ENCODE measurements at regions not wholly inside any gene's neighbourhood (a gene's known extent, or its start where the extent isn't known, plus 50 kb on each side); places are given as distances from the start of the nearest gene placed in this dataset.
"Not testable (repeated sequence)": the region's sequence is repeated elsewhere in the genome, so short reads cannot be mapped to it uniquely, and the experiment has no call there.

DNA sequence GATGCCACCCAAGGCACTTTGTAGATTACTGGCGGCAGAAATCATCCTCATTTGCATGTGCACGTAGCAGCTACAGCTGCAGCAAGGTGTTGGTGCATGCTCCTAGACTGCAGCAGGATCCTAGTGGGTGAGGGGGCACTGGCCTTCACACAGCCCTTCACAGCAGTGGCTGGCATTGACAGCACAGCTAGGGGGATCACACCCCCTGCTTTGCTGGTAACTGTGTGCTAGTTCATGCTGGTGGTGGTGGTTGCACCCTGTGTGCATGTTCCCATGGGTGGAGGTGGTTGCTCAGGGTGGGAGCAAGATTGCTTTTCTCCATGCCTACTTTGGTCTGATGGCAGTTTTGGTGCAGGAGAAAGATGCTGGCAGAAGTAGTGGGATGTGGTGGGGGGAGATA lies 1695.1 kb upstream of the CDH6 start:
- Histone ChIP-seq H3K4me1 (ENCODE audit: control insufficient read depth in 3 of 3, insufficient read depth in 3 of 3, low read length in 3 of 3) (no peaks in the 10 kb centered on the region), H3K9ac (ENCODE audit: low read depth in 1 of 3, low read length in 3 of 3) (no peak overlapping the region), H3K36me3 (ENCODE audit: control insufficient read depth in 3 of 3, insufficient read depth in 3 of 3, low read length in 3 of 3) (no peaks in the 10 kb centered on the region), H3K27ac (ENCODE audit: low read depth, low read length) (no peak overlapping the region), H3K9me3 (ENCODE audit: control insufficient read depth in 3 of 3, low read length in 3 of 3) (peaks cover 4 to 5% (median 4%) of the 10 kb centered on the region in 3 donors), H3K27me3 (ENCODE audit: control insufficient read depth in 3 of 3, insufficient read depth in 3 of 3, low read length in 3 of 3) (no peaks in the 10 kb centered on the region), H3K4me3 (ENCODE audit: low read length in 3 of 3) (no peak overlapping the region)

DNA sequence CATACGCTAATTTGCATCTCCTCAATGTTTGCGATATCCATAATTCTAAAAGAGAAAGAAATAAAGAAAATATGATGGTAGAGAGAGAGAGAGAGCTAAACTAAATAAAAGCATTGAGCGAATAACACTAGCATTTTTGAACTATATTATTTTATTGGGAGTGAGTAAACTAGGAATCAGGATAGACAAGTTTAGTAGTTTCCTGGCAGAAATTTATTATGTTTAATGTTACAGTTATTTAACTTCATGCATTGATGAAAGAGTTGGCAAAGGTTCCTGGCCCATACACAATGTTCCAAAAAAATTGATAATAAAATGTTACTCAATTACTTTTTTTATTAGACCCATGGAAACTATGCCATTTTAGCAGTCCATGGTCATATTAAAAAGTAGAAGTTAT lies 1708.2 kb upstream of the CDH6 start:
- H3K36me3 ChIP-seq (ENCODE audit: control insufficient read depth in 3 of 3, insufficient read depth in 3 of 3, low read length in 3 of 3) = no peaks in the 10 kb centered on the region

DNA sequence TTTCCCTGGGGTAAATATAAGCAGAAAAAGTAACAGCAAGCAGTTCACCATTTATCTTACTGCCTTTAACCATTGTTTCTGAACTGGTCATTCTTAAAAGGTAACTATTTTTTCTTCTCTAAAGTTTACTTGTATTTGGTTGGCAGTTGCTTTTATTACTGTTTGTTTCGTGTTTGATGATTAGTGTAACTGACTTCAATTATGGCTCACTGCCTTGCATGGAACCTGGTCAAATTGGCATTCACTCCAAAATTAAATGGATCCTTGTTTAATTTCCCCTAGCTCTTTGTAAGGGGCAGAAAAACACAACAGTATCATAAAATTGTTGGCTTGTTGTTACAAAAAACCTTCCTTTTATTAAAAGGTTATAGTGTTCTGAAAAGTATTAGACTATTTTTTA lies 1723.9 kb upstream of the CDH6 start:
- no peak overlapping the region for H3K9ac ChIP-seq (ENCODE audit: low read depth in 1 of 3, low read length in 3 of 3)

More for the DNA sequence above, 1708.2 kb upstream of the CDH6 start:
- no peaks in the 10 kb centered on the region for H3K9me3 ChIP-seq (ENCODE audit: control insufficient read depth in 3 of 3, low read length in 3 of 3)
- H3K4me1 ChIP-seq (ENCODE audit: control insufficient read depth in 3 of 3, insufficient read depth in 3 of 3, low read length in 3 of 3) = no peaks in the 10 kb centered on the region
- no peaks in the 10 kb centered on the region for H3K27me3 ChIP-seq (ENCODE audit: control insufficient read depth in 3 of 3, insufficient read depth in 3 of 3, low read length in 3 of 3)
- H3K4me3 ChIP-seq (ENCODE audit: low read length in 3 of 3) = no peak overlapping the region
- no peak overlapping the region for H3K27ac ChIP-seq (ENCODE audit: low read depth, low read length)
- H3K9ac ChIP-seq (ENCODE audit: low read depth in 1 of 3, low read length in 3 of 3) = no peak overlapping the region

GRCh38 chr5:29462241-29462640 lies 1731.2 kb upstream of the CDH6 start:
- Histone ChIP-seq H3K27me3 (ENCODE audit: control insufficient read depth in 3 of 3, insufficient read depth in 3 of 3, low read length in 3 of 3) (no peaks in the 10 kb centered on the region), H3K27ac (ENCODE audit: low read depth, low read length) (no peak overlapping the region), H3K36me3 (ENCODE audit: control insufficient read depth in 3 of 3, insufficient read depth in 3 of 3, low read length in 3 of 3) (no peaks in the 10 kb centered on the region), H3K4me3 (ENCODE audit: low read length in 3 of 3) (no peak overlapping the region), H3K4me1 (ENCODE audit: control insufficient read depth in 3 of 3, insufficient read depth in 3 of 3, low read length in 3 of 3) (no peaks in the 10 kb centered on the region), H3K9ac (ENCODE audit: low read depth in 1 of 3, low read length in 3 of 3) (no peak overlapping the region), H3K9me3 (ENCODE audit: control insufficient read depth in 3 of 3, low read length in 3 of 3) (no peaks in the 10 kb centered on the region)

More for the DNA sequence above, 1723.9 kb upstream of the CDH6 start:
- no peaks in the 10 kb centered on the region for H3K36me3 ChIP-seq (ENCODE audit: control insufficient read depth in 3 of 3, insufficient read depth in 3 of 3, low read length in 3 of 3)
- H3K4me3 ChIP-seq (ENCODE audit: low read length in 3 of 3) = no peak overlapping the region
- no peaks in the 10 kb centered on the region for H3K4me1 ChIP-seq (ENCODE audit: control insufficient read depth in 3 of 3, insufficient read depth in 3 of 3, low read length in 3 of 3)
- no peaks in the 10 kb centered on the region for H3K27me3 ChIP-seq (ENCODE audit: control insufficient read depth in 3 of 3, insufficient read depth in 3 of 3, low read length in 3 of 3)
- no peak overlapping the region for H3K27ac ChIP-seq (ENCODE audit: low read depth, low read length)
- H3K9me3 ChIP-seq (ENCODE audit: control insufficient read depth in 3 of 3, low read length in 3 of 3) = no peaks in the 10 kb centered on the region

DNA sequence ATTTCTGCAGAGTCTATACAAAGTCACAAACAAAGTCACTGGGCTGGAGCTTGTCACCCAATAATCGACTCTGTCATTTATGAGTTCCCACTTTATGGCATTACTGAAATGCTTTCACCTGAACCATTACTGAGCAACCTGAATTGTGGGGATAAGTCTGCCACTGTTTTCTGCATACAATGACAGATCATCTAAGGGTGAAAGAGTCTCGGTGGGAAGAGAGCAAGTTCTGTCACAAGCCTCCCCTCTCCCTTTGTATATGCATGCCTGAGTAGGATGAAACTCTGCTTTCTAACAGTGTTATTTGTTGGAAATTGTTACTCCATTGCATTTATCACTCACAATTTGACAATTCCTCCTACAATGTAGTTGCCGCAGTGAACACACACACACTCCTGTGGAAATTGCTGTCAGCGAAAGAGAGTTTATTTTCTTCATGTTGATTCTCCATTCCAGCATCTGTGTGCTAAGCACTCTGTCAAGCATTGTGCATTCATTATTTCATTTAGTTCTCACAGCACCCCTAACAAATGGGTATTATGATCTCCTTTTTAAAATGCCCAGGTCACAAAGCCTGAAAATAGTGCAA lies 1732.4 kb upstream of the CDH6 start:
- H3K4me1 ChIP-seq (ENCODE audit: control insufficient read depth in 3 of 3, insufficient read depth in 3 of 3, low read length in 3 of 3) = no peaks in the 10 kb centered on the region
- H3K27ac ChIP-seq (ENCODE audit: low read depth, low read length) = no peak overlapping the region
- no peak overlapping the region for H3K9ac ChIP-seq (ENCODE audit: low read depth in 1 of 3, low read length in 3 of 3)
- no peak overlapping the region for H3K4me3 ChIP-seq (ENCODE audit: low read length in 3 of 3)
- H3K27me3 ChIP-seq (ENCODE audit: control insufficient read depth in 3 of 3, insufficient read depth in 3 of 3, low read length in 3 of 3) = no peaks in the 10 kb centered on the region
- no peaks in the 10 kb centered on the region for H3K36me3 ChIP-seq (ENCODE audit: control insufficient read depth in 3 of 3, insufficient read depth in 3 of 3, low read length in 3 of 3)
- no peaks in the 10 kb centered on the region for H3K9me3 ChIP-seq (ENCODE audit: control insufficient read depth in 3 of 3, low read length in 3 of 3)

DNA sequence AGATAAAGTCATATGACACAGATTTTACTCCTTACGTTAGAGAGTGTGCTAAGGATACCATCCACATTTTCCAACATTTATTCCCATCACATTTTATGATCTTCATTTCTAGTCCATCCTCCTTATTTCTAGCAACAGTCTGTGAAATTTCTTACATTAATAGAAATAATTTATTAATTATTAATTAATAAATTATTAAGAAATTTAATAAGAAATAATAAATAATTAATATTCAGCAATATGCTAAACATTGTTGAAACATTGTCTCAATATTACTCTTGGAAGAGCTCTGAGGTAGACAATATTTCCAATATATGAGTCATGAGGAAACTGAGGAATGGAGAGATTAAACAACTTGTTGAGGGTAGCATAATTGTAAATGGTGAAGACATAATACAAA lies 1742.5 kb upstream of the CDH6 start:
- H3K36me3 ChIP-seq (ENCODE audit: control insufficient read depth in 3 of 3, insufficient read depth in 3 of 3, low read length in 3 of 3); H3K9me3 ChIP-seq (ENCODE audit: control insufficient read depth in 3 of 3, low read length in 3 of 3); H3K9ac ChIP-seq (ENCODE audit: low read depth in 1 of 3, low read length in 3 of 3); H3K4me3 ChIP-seq (ENCODE audit: low read length in 3 of 3); H3K27ac ChIP-seq (ENCODE audit: low read depth, low read length); H3K4me1 ChIP-seq (ENCODE audit: control insufficient read depth in 3 of 3, insufficient read depth in 3 of 3, low read length in 3 of 3); H3K27me3 ChIP-seq (ENCODE audit: control insufficient read depth in 3 of 3, insufficient read depth in 3 of 3, low read length in 3 of 3): not testable (repeated sequence)

DNA sequence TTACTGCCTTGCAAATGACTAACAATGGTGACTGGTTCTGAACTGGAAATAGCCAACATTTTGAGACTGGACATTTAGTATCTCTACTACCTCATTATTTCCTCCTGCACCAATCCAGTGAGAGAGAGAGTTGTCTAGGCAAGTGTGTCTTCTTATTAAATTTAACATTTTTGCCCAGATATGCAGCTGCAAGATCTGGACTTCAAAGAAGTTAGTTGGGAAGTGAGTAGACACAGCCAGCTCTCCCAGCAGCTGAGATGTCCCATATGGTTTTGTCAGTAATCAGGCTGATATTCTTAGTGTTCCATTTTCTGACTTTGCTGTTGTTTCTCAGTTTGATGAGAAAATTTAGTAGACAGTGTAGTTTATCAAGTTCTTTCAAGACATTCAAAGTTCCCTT lies 1778.8 kb upstream of the CDH6 start:
- no peak overlapping the region for H3K27ac ChIP-seq (ENCODE audit: low read depth, low read length)
- H3K4me1 ChIP-seq (ENCODE audit: control insufficient read depth in 3 of 3, insufficient read depth in 3 of 3, low read length in 3 of 3) = no peaks in the 10 kb centered on the region
- H3K9ac ChIP-seq (ENCODE audit: low read depth in 1 of 3, low read length in 3 of 3) = no peak overlapping the region
- H3K4me3 ChIP-seq (ENCODE audit: low read length in 3 of 3) = no peak overlapping the region
- H3K27me3 ChIP-seq (ENCODE audit: control insufficient read depth in 3 of 3, insufficient read depth in 3 of 3, low read length in 3 of 3) = no peaks in the 10 kb centered on the region
- no peaks in the 10 kb centered on the region for H3K9me3 ChIP-seq (ENCODE audit: control insufficient read depth in 3 of 3, low read length in 3 of 3)
- H3K36me3 ChIP-seq (ENCODE audit: control insufficient read depth in 3 of 3, insufficient read depth in 3 of 3, low read length in 3 of 3) = no peaks in the 10 kb centered on the region

- Histone ChIP-seq H3K4me3 (ENCODE audit: low read length in 3 of 3) (no peak overlapping the region), H3K36me3 (ENCODE audit: control insufficient read depth in 3 of 3, insufficient read depth in 3 of 3, low read length in 3 of 3) (no peaks in the 10 kb centered on the region), H3K9me3 (ENCODE audit: control insufficient read depth in 3 of 3, low read length in 3 of 3) (no peaks in the 10 kb centered on the region), H3K27me3 (ENCODE audit: control insufficient read depth in 3 of 3, insufficient read depth in 3 of 3, low read length in 3 of 3) (no peaks in the 10 kb centered on the region), H3K27ac (ENCODE audit: low read depth, low read length) (no peak overlapping the region), H3K4me1 (ENCODE audit: control insufficient read depth in 3 of 3, insufficient read depth in 3 of 3, low read length in 3 of 3) (no peaks in the 10 kb centered on the region), H3K9ac (ENCODE audit: low read depth in 1 of 3, low read length in 3 of 3) (no peak overlapping the region)
These were observed 1780.5 kb upstream of the CDH6 start for GRCh38 chr5:29412979-29413378.

GRCh38 chr5:29402270-29402669 lies 1791.2 kb upstream of the CDH6 start:
- H3K9me3 ChIP-seq (ENCODE audit: control insufficient read depth in 3 of 3, low read length in 3 of 3) = peaks cover 0 to 2% (median 0%) of the 10 kb centered on the region in 3 donors
- H3K27ac ChIP-seq (ENCODE audit: low read depth, low read length) = no peak overlapping the region
- H3K27me3 ChIP-seq (ENCODE audit: control insufficient read depth in 3 of 3, insufficient read depth in 3 of 3, low read length in 3 of 3) = no peaks in the 10 kb centered on the region
- H3K4me3 ChIP-seq (ENCODE audit: low read length in 3 of 3) = no peak overlapping the region
- H3K36me3 ChIP-seq (ENCODE audit: control insufficient read depth in 3 of 3, insufficient read depth in 3 of 3, low read length in 3 of 3) = no peaks in the 10 kb centered on the region
- H3K9ac ChIP-seq (ENCODE audit: low read depth in 1 of 3, low read length in 3 of 3) = no peak overlapping the region
- H3K4me1 ChIP-seq (ENCODE audit: control insufficient read depth in 3 of 3, insufficient read depth in 3 of 3, low read length in 3 of 3) = no peaks in the 10 kb centered on the region

GRCh38 chr5:29389993-29390392 lies 1803.5 kb upstream of the CDH6 start:
- Histone ChIP-seq H3K4me1 (ENCODE audit: control insufficient read depth in 3 of 3, insufficient read depth in 3 of 3, low read length in 3 of 3) (no peaks in the 10 kb centered on the region), H3K4me3 (ENCODE audit: low read length in 3 of 3) (no peak overlapping the region), H3K36me3 (ENCODE audit: control insufficient read depth in 3 of 3, insufficient read depth in 3 of 3, low read length in 3 of 3) (no peaks in the 10 kb centered on the region), H3K9me3 (ENCODE audit: control insufficient read depth in 3 of 3, low read length in 3 of 3) (no peaks in the 10 kb centered on the region), H3K27me3 (ENCODE audit: control insufficient read depth in 3 of 3, insufficient read depth in 3 of 3, low read length in 3 of 3) (no peaks in the 10 kb centered on the region), H3K27ac (ENCODE audit: low read depth, low read length) (no peak overlapping the region), H3K9ac (ENCODE audit: low read depth in 1 of 3, low read length in 3 of 3) (no peak overlapping the region)

DNA sequence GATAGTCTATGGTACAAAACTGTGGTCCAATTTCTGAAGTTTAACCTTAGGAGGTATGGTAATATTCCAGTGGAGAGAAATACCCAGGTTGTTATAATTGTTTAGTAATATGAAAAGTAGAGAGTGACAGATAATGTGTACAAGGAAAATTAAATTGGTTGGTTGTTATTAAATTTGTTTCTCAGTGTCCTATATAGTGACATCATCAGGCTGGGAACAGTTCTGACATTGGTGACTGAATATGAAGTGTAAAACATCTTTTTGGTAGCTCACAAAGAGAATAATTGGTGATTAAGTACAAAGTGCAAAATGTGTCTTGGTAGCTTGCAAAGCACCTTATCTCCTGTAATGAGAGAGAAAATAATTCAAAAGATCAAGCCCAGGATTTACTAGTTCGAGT lies 1806.1 kb upstream of the CDH6 start:
- Histone ChIP-seq H3K4me3 (ENCODE audit: low read length in 3 of 3) (no peak overlapping the region), H3K4me1 (ENCODE audit: control insufficient read depth in 3 of 3, insufficient read depth in 3 of 3, low read length in 3 of 3) (no peaks in the 10 kb centered on the region), H3K9ac (ENCODE audit: low read depth in 1 of 3, low read length in 3 of 3) (no peak overlapping the region), H3K27ac (ENCODE audit: low read depth, low read length) (no peak overlapping the region), H3K9me3 (ENCODE audit: control insufficient read depth in 3 of 3, low read length in 3 of 3) (no peaks in the 10 kb centered on the region), H3K36me3 (ENCODE audit: control insufficient read depth in 3 of 3, insufficient read depth in 3 of 3, low read length in 3 of 3) (no peaks in the 10 kb centered on the region), H3K27me3 (ENCODE audit: control insufficient read depth in 3 of 3, insufficient read depth in 3 of 3, low read length in 3 of 3) (no peaks in the 10 kb centered on the region)

All from skeletal muscle tissue (tissue), 3 donors.